AG09309 (cell line): ENCODE measurements at regions not wholly inside any gene's neighbourhood (a gene's known extent, or its start where the extent isn't known, plus 50 kb on each side); places are given as distances from the start of the nearest gene placed in this dataset.

Experiments
- DNase-seq: peaks from one replicate; pipeline ENCODE4 v3.0.0-alpha.2; 2010; ENCODE audit warnings: low read depth
- H3K4me3 ChIP-seq: 2 replicates; pipeline ENCODE4 v1.5.1; 2011; ENCODE audit warnings: mild to moderate bottlenecking, low read depth, low read length, moderate library complexity; ENCODE audit not compliant: control insufficient read depth
- CTCF ChIP-seq: IDR thresholded peaks from 2 replicates; pipeline ENCODE4 v1.5.1; 2011; ENCODE audit warnings: mild to moderate bottlenecking, low read depth, low read length, inconsistent platforms; ENCODE audit not compliant: insufficient read depth, control insufficient read depth; ENCODE audit errors: missing control alignments

- no peak overlapping the region for H3K4me3 ChIP-seq
- DNase-seq: no peak
- TF ChIP-seq CTCF: no peak
These were observed 1037.4 kb upstream of the GJE1 start for GRCh38 chr6:141095308-141095707.

DNA sequence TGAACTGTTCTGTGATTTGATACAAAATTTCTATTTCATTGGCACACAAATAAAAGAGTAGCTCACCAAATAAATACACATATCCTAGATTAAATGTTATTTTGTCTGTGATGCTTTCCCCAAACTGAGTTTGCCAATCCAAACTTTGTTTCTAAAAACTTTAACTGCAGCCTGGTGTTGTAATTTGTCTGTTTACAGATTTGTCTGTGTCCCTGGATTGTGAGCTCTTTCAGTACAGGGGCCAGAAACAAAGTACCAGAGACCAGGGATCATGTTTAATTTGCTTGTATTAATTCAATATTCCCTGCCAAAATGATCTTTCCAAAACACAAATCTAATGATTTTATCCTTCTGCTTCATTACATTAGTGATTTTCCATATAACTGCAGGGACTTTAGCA, 1044.6 kb upstream of the GJE1 start:
- TF ChIP-seq CTCF: no peak
- DNase-seq: no peak
- no peak overlapping the region for H3K4me3 ChIP-seq

GRCh38 chr6:141077355-141078333, 1055.1 kb upstream of the GJE1 start:
- TF ChIP-seq CTCF: no peak
- DNase-seq: no peak
- no peak overlapping the region for H3K4me3 ChIP-seq

DNA sequence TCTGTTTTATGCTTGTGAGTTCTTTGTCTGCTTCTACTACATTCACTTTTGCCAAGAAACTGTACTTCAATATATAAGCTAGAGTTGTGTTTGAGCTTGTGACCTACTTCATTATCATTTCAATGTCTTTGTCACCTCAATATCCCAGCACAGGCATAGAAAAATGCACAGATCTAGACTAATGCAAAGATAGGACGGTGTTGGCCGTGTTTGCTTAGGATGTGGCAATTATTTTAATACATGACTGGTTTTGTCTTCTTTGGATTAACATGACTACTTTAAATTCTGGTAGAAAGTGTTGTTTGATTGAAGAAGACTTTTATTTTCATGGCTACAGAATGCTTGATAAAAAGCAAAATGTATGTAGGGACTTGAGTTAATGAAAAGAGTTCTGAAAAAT, 1075.0 kb upstream of the GJE1 start:
- H3K4me3 ChIP-seq: no peak overlapping the region
- no peak for DNase-seq
- no peak for TF ChIP-seq CTCF

DNA sequence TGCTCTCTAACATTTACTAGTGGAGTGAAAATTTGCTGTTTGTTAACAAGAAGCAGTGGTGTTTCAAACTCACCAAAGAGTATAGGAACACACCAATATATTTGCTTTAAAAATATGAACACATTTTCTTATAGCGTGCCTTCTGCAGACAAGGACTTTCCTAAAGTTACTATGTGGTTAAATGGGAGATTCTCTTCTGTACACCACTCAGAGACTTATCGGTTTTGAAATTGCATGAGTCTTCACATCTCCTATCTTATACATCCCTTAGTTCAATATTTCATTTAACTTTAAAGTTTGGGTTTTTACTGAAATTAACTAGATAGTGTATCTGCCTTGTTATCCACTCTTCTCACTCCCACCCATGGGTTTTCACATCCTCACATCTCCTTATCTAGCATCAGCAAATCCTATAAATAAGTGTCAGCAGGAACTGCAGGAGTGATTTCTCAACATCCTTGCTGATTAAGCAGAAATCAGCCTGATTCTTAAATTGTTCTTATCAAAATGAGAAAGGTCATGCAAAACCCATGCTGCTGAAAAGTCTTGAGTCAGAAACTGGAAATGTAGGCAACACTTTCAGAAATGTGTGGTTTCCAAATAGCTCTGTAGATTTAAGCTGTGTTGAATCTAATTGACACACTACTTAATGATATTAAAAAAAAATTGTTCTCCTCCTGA, 1075.6 kb upstream of the GJE1 start:
- no peak for TF ChIP-seq CTCF
- no peak for DNase-seq
- no peak overlapping the region for H3K4me3 ChIP-seq

DNA sequence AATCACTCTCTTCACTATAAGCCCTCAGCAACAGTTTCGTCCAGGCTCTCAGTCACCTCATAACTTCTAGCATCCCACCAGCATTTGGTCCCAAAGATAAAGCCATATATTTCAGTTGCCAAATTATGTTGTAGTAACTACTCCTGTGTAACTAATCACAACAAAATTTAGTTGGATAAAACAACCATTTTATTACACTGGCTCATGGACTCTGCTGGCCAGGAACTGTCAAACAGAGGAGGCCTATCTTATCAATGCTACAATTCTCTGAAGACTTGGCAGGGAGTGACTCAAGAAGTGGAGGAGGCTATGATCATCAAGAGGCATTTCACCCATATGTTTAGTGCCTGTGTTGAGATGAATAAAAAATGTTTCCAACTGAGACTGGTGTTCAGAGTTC, 1082.3 kb upstream of the GJE1 start:
- no peak for TF ChIP-seq CTCF
- DNase-seq: no peak

More for the DNA sequence above, 1082.3 kb upstream of the GJE1 start:
- no peak overlapping the region for H3K4me3 ChIP-seq
